H9 (cell line): ENCODE measurements at regions not wholly inside any gene's neighbourhood (a gene's known extent, or its start where the extent isn't known, plus 50 kb on each side); places are given as distances from the start of the nearest gene placed in this dataset.

Experiments
- DNase-seq: peaks from one replicate; pipeline ENCODE4 v3.0.0-alpha.2; 2017
- H2AFZ ChIP-seq: one replicate; pipeline ENCODE4 v1.6.1; 2013; ENCODE audit warnings: mild to moderate bottlenecking, low read length, control low read depth, moderate library complexity
- H2AK5ac ChIP-seq: 2 replicates; pipeline ENCODE4 v1.6.1; 2013; ENCODE audit warnings: low read length, control low read depth, mixed read lengths; ENCODE audit not compliant: insufficient read length
- H2BK120ac ChIP-seq: one replicate; pipeline ENCODE4 v1.6.1; 2013; ENCODE audit warnings: low read depth, mild to moderate bottlenecking, low read length, control low read depth, inconsistent platforms; ENCODE audit not compliant: poor library complexity, severe bottlenecking
- H2BK12ac ChIP-seq: 2 replicates; pipeline ENCODE4 v1.6.1; 2013; ENCODE audit warnings: low read length, control low read depth, mixed read lengths, low read depth; ENCODE audit not compliant: insufficient read length
- H2BK15ac ChIP-seq: 2 replicates; pipeline ENCODE4 v1.6.1; 2013; ENCODE audit warnings: low read depth, low read length, control low read depth
- H2BK20ac ChIP-seq: one replicate; pipeline ENCODE4 v1.6.1; 2013; ENCODE audit warnings: low read depth, mild to moderate bottlenecking, low read length, control low read depth, inconsistent platforms; ENCODE audit not compliant: poor library complexity, severe bottlenecking
- H2BK5ac ChIP-seq: 2 replicates; pipeline ENCODE4 v1.6.1; 2013; ENCODE audit warnings: low read length, control low read depth, mixed read lengths; ENCODE audit not compliant: insufficient read length
- H3K14ac ChIP-seq: 2 replicates; pipeline ENCODE4 v1.6.1; 2013; ENCODE audit warnings: low read length, control low read depth; ENCODE audit not compliant: insufficient read depth
- H3K18ac ChIP-seq: 2 replicates; pipeline ENCODE4 v1.6.1; 2013; ENCODE audit warnings: low read depth, mild to moderate bottlenecking, mixed read lengths, low read length, control low read depth; ENCODE audit not compliant: insufficient read length
- H3K23ac ChIP-seq: 2 replicates; pipeline ENCODE4 v1.6.1; 2013; ENCODE audit warnings: low read length, control low read depth, mixed read lengths, low read depth; ENCODE audit not compliant: insufficient read length
- H3K23me2 ChIP-seq: 2 replicates; pipeline ENCODE4 v1.6.1; 2013; ENCODE audit warnings: low read depth, mild to moderate bottlenecking, mixed read lengths, low read length, control low read depth; ENCODE audit not compliant: insufficient read length, poor library complexity, severe bottlenecking
- H3K27ac ChIP-seq: 2 replicates; pipeline ENCODE4 v1.5.1; 2013; ENCODE audit warnings: low read length, control low read depth, mixed read lengths, low read depth; ENCODE audit not compliant: insufficient read length
- H3K27me3 ChIP-seq: 2 replicates; pipeline ENCODE4 v1.6.1; 2013; ENCODE audit warnings: low read length, control low read depth, inconsistent platforms; ENCODE audit not compliant: insufficient read depth
- H3K4ac ChIP-seq: 2 replicates; pipeline ENCODE4 v1.6.1; 2013; ENCODE audit warnings: low read depth, mild to moderate bottlenecking, control low read depth, inconsistent platforms, low read length, moderate library complexity
- H3K4me1 ChIP-seq: 2 replicates; pipeline ENCODE4 v1.6.1; 2013; ENCODE audit warnings: low read length, control low read depth, inconsistent platforms; ENCODE audit not compliant: insufficient read depth
- H3K4me2 ChIP-seq: 2 replicates; pipeline ENCODE4 v1.6.1; 2013; ENCODE audit warnings: low read length, control low read depth, mixed read lengths; ENCODE audit not compliant: insufficient read length, insufficient read depth
- H3K56ac ChIP-seq: 2 replicates; pipeline ENCODE4 v1.6.1; 2013; ENCODE audit warnings: low read depth, mild to moderate bottlenecking, mixed read lengths, low read length, control low read depth; ENCODE audit not compliant: insufficient read length
- H3K79me1 ChIP-seq: 2 replicates; pipeline ENCODE4 v1.6.1; 2013; ENCODE audit warnings: low read depth, mild to moderate bottlenecking, moderate library complexity, low read length, control low read depth, inconsistent platforms; ENCODE audit not compliant: insufficient read depth, poor library complexity, severe bottlenecking
- H3K79me2 ChIP-seq: 2 replicates; pipeline ENCODE4 v1.6.1; 2013; ENCODE audit warnings: low read length, control low read depth, inconsistent platforms; ENCODE audit not compliant: insufficient read depth
- H3K9ac ChIP-seq: 2 replicates; pipeline ENCODE4 v1.6.1; 2013; ENCODE audit warnings: low read length, control low read depth, mixed read lengths; ENCODE audit not compliant: insufficient read length; ENCODE audit errors: extremely low read depth
- H3K9me3 ChIP-seq: one replicate; pipeline ENCODE4 v1.6.1; 2013; ENCODE audit warnings: low read depth, low read length, inconsistent platforms; ENCODE audit not compliant: control insufficient read depth
- H3T11ph ChIP-seq: one replicate; pipeline ENCODE4 v1.6.1; 2013; ENCODE audit warnings: mild to moderate bottlenecking, low read length, control low read depth, inconsistent platforms
- H4K20me1 ChIP-seq: one replicate; pipeline ENCODE4 v1.6.1; 2013; ENCODE audit not compliant: control insufficient read depth, insufficient read length, insufficient read depth
- H4K5ac ChIP-seq: 2 replicates; pipeline ENCODE4 v1.6.1; 2013; ENCODE audit warnings: low read depth, mild to moderate bottlenecking, mixed read lengths, low read length, control low read depth; ENCODE audit not compliant: insufficient read length
- H4K8ac ChIP-seq: replicated peaks from 2 replicates; pipeline ENCODE4 v1.6.1; 2013; ENCODE audit warnings: low read length, control low read depth, mixed read lengths, low read depth; ENCODE audit not compliant: insufficient read length
- H4K91ac ChIP-seq: 2 replicates; pipeline ENCODE4 v1.6.1; 2013; ENCODE audit warnings: low read depth, mild to moderate bottlenecking, moderate library complexity, mixed read lengths, low read length, control low read depth; ENCODE audit not compliant: insufficient read length
- H3K27ac Mint-ChIP-seq, 3 experiments: 2 replicates in 2 of 3; 3 replicates in 1 of 3; pipeline ENCODE4 v1.8.0; 2020 to 2021; ENCODE audit warnings: mixed read lengths in 3 of 3, mild to moderate bottlenecking in 1 of 3, moderate library complexity in 1 of 3
- H3K27me3 Mint-ChIP-seq: 2 replicates; pipeline ENCODE4 v1.8.0; 2021; ENCODE audit warnings: low read depth, mild to moderate bottlenecking, moderate library complexity, mixed read lengths
- H3K36me3 Mint-ChIP-seq, 3 experiments: 2 replicates in 2 of 3; 3 replicates in 1 of 3; pipeline ENCODE4 v1.8.0; 2020 to 2021; ENCODE audit warnings: low read depth in 3 of 3, mixed read lengths in 3 of 3; ENCODE audit not compliant: insufficient read depth in 1 of 3
- H3K4me1 Mint-ChIP-seq, 2 experiments: 2 replicates each; pipeline ENCODE4 v1.8.0; 2020; ENCODE audit warnings: mixed read lengths in 2 of 2
- H3K4me3 Mint-ChIP-seq, 2 experiments: 2 replicates in 1 of 2; 3 replicates in 1 of 2; pipeline ENCODE4 v1.8.0; 2020 to 2021; ENCODE audit warnings: mild to moderate bottlenecking in 2 of 2, mixed read lengths in 2 of 2, moderate library complexity in 1 of 2
- H3K9me3 Mint-ChIP-seq, 2 experiments: 2 replicates in 1 of 2; 3 replicates in 1 of 2; pipeline ENCODE4 v1.8.0; 2020; ENCODE audit warnings: mild to moderate bottlenecking in 2 of 2, mixed read lengths in 2 of 2, moderate library complexity in 1 of 2
- WGBS: extraction: QIAGEN DNeasy Blood & Tissue Kit; methylation state at CpG from one replicate; pipeline ENCODE4 v1.1.7; 2013; ENCODE audit warnings: missing lambda C conversion rate, low lambda C conversion rate, mixed read lengths; ENCODE audit not compliant: insufficient read length; ENCODE audit errors: extremely low coverage; 5-methylcytosine and 5-hydroxymethylcytosine counted together
- TF ChIP-seq, protein P1 (sequence below): fragments of 200-600 bp; sonication (generic); conservative IDR thresholded peaks from 3 replicates; pipeline ENCODE4 v1.8.0; 2021; ENCODE audit warnings: antibody characterized with exemption, mild to moderate bottlenecking

DNA sequence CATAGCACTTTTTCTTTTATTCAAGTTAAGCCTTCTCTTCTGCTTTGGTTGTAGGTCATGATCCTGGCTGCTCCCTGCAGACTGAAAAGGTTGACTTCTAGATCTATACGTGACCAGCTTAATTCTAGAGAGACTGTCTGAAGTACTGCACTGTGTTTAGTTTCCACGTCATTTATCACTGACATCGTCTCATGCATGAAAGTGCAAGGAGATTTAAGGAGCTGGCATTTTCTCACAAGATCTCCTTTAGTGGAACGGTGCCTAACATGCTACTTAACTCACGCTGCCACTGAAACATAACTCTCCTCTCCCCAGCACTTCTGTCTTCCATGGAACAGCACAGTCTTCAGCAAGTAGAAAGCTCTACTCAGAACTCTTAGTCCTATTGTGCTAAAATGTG is 583.0 kb upstream of the KLHL29 start:
- Histone ChIP-seq H3K79me2 (no peaks in the 10 kb centered on the region), H2AFZ (no peak overlapping the region), H3K79me1 (no peaks in the 10 kb centered on the region), H3T11ph (no peak overlapping the region), H3K4ac (no peak overlapping the region), H2BK12ac (no peak overlapping the region), H3K9ac (no peak overlapping the region), H2BK120ac (no peak overlapping the region), H3K27ac (no peak overlapping the region), H2BK5ac (no peak overlapping the region), H3K23me2 (no peaks in the 10 kb centered on the region), H2AK5ac (no peak overlapping the region), H3K18ac (no peak overlapping the region), H3K14ac (no peak overlapping the region), H4K20me1 (no peaks in the 10 kb centered on the region), H4K8ac (no peak overlapping the region), H3K9me3 (peaks cover 5% of the 10 kb centered on the region), H4K91ac (no peak overlapping the region), H3K23ac (no peak overlapping the region), H3K56ac (no peak overlapping the region), H3K4me1 (peaks cover 10% of the 10 kb centered on the region; the same call in 1 of the 2 replicates), H2BK20ac (no peak overlapping the region), H4K5ac (no peak overlapping the region), H3K27me3 (no peaks in the 10 kb centered on the region), H3K4me2 (no peak overlapping the region), H2BK15ac (no peak overlapping the region)
- Mint-ChIP-seq H3K27me3 (peaks cover 4% of the 10 kb centered on the region; the same call in 1 of the 2 replicates), H3K4me1 (peaks cover 12 to 15% of the 10 kb centered on the region in 2 experiments), H3K27ac (no peak overlapping the region), H3K4me3 (no peak overlapping the region), H3K36me3 (peaks cover 24 to 39% (median 33%) of the 10 kb centered on the region in 3 experiments), H3K9me3 (peaks cover 29 to 42% of the 10 kb centered on the region in 2 experiments)
- TF ChIP-seq, protein P1, sequence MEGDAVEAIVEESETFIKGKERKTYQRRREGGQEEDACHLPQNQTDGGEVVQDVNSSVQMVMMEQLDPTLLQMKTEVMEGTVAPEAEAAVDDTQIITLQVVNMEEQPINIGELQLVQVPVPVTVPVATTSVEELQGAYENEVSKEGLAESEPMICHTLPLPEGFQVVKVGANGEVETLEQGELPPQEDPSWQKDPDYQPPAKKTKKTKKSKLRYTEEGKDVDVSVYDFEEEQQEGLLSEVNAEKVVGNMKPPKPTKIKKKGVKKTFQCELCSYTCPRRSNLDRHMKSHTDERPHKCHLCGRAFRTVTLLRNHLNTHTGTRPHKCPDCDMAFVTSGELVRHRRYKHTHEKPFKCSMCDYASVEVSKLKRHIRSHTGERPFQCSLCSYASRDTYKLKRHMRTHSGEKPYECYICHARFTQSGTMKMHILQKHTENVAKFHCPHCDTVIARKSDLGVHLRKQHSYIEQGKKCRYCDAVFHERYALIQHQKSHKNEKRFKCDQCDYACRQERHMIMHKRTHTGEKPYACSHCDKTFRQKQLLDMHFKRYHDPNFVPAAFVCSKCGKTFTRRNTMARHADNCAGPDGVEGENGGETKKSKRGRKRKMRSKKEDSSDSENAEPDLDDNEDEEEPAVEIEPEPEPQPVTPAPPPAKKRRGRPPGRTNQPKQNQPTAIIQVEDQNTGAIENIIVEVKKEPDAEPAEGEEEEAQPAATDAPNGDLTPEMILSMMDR = no peak
- DNase-seq = no peak
- WGBS = no CpG with 5 or more reads among the region's 5 CpGs
